ENCODE measurements at regions not wholly inside any gene's neighbourhood (a gene's known extent, or its start where the extent isn't known, plus 50 kb on each side); places are given as distances from the start of the nearest gene placed in this dataset.

- TF ChIP-seq, protein P1, sequence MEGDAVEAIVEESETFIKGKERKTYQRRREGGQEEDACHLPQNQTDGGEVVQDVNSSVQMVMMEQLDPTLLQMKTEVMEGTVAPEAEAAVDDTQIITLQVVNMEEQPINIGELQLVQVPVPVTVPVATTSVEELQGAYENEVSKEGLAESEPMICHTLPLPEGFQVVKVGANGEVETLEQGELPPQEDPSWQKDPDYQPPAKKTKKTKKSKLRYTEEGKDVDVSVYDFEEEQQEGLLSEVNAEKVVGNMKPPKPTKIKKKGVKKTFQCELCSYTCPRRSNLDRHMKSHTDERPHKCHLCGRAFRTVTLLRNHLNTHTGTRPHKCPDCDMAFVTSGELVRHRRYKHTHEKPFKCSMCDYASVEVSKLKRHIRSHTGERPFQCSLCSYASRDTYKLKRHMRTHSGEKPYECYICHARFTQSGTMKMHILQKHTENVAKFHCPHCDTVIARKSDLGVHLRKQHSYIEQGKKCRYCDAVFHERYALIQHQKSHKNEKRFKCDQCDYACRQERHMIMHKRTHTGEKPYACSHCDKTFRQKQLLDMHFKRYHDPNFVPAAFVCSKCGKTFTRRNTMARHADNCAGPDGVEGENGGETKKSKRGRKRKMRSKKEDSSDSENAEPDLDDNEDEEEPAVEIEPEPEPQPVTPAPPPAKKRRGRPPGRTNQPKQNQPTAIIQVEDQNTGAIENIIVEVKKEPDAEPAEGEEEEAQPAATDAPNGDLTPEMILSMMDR (conservative IDR thresholded peaks at IDR 0.05; ENCODE audit: low read depth, low read length) = no peak
- TF ChIP-seq EZH2 (IDR thresholded peaks at IDR 0.05; ENCODE audit: low read length, unreplicated experiment) = no peak
- no peak for TF ChIP-seq EZH2phosphoT487 (IDR thresholded peaks at IDR 0.05; ENCODE audit: borderline replicate concordance, low read length)
Observed at GRCh38 chr6:144745439-144745838, 460.3 kb downstream of the UTRN start.

Measured in PC-3 (cell line).